Heart left ventricle (tissue), 16 donors: ENCODE measurements at regions not wholly inside any gene's neighbourhood (a gene's known extent, or its start where the extent isn't known, plus 50 kb on each side); places are given as distances from the start of the nearest gene placed in this dataset.

Experiments used
- ATAC-seq, 4 donors: fragments of 200-7000 bp; cut with Tn5 transposase; one replicate each; pipeline ENCODE4 v1.9.1; 2020 to 2022; ENCODE audit warnings: moderate library complexity in 4 of 4, mild to moderate bottlenecking in 3 of 4, moderate number of reproducible peaks in 1 of 4
- DNase-seq, 5 donors: peaks; one replicate each; pipeline ENCODE4 v3.0.0-alpha.2; 2020
- H3K27ac ChIP-seq, 12 donors: fragments of 200-600 bp; sonication (generic) in 4 of 12; one replicate each; pipeline versions ENCODE4 v1.5.0 to v1.8.0; 2016 to 2022; ENCODE audit warnings: mild to moderate bottlenecking in 2 of 12
- H3K27me3 ChIP-seq, 9 donors: fragments of 200-600 bp; sonication (generic) in 2 of 9; one replicate each; pipeline versions ENCODE4 v1.5.1 to v1.8.0; 2016 to 2022; ENCODE audit warnings: mild to moderate bottlenecking in 3 of 9
- H3K36me3 ChIP-seq, 9 donors: fragments of 200-600 bp; sonication (generic) in 2 of 9; one replicate each; pipeline versions ENCODE4 v1.5.0 to v1.8.0; 2018 to 2022; ENCODE audit warnings: mild to moderate bottlenecking in 2 of 9
- H3K4me1 ChIP-seq, 12 donors: fragments of 200-600 bp; sonication (generic) in 4 of 12; one replicate each; pipeline versions ENCODE4 v1.5.0 to v1.8.0; 2016 to 2022; ENCODE audit warnings: mild to moderate bottlenecking in 3 of 12
- H3K4me3 ChIP-seq, 12 donors: fragments of 200-600 bp; sonication (generic) in 4 of 12; one replicate each; pipeline versions ENCODE4 v1.5.0 to v1.8.0; 2017 to 2022; ENCODE audit warnings: mild to moderate bottlenecking in 9 of 12, moderate library complexity in 4 of 12
- H3K9me3 ChIP-seq, 12 donors: fragments of 200-600 bp; sonication (generic) in 4 of 12; one replicate each; pipeline versions ENCODE4 v1.5.0 to v1.8.0; 2016 to 2022; ENCODE audit warnings: mild to moderate bottlenecking in 1 of 12
- CTCF ChIP-seq, 12 donors: fragments of 200-600 bp; sonication (generic) in 4 of 12; IDR thresholded peaks; one replicate each; pipeline versions ENCODE4 v1.5.0 to v1.8.0; 2018 to 2022; ENCODE audit warnings: antibody characterized with exemption in 12 of 12, mild to moderate bottlenecking in 5 of 12
- POLR2A ChIP-seq, 2 donors: fragments of 450-650 bp; IDR thresholded peaks; one replicate each; pipeline ENCODE4 v1.6.1; 2017; ENCODE audit warnings: antibody characterized with exemption in 2 of 2, mild to moderate bottlenecking in 2 of 2, moderate library complexity in 2 of 2
- WGBS, 4 donors: extraction: QIAGEN DNeasy Blood & Tissue Kit in 2 of 4; methylation state at CpG; one replicate each; pipeline versions ENCODE4 v1.1.5 to v1.1.7; 2013 to 2018; 5-methylcytosine and 5-hydroxymethylcytosine counted together
- intact Hi-C, 10 donors: fragments of 100-400 bp; cut with DNase I; formaldehyde crosslinking; loops; one replicate each; pipeline versions ENCODE4 v1.11.1 to v1.14.2; 2022
- donor health status: ischemic (EF 13 %, LVEDD 7.1; RV severe dilation, severe dysfunction).
- donor health status: healthy with polysubstance abuse.
- donor health status: DM: no; HTN: yes; CAD: no.
- donor health status: DM: no; HTN: no; CAD: no.
- donor health status: ischemic (EF 25% LVEDD 6.9; RV normal size, moderate dysfunction).
- donor health status: ischemic (EF 25% LVEDD 5.7; RV mildly dilated, moderate dysfunction).
- donor health status: healthy.
- donor health status: DM: yes; HTN: yes; CAD: no.
- donor health status: ischemic (EF 35%, LVEDD 5.7; RV mildly dilated, moderate dysfunction).
- donor health status: nonischemic (EF 11% LVEDD 7.7; RV severe dilation, severe dysfunction).
- donor health status: DM: yes; HTN: yes; CAD: no.
- donor health status: PGD.
- donor health status: ischemic (EF 29% LVEDD 5.4; RV normal size, mild dysfunction).
- donor health status: nonischemic (EF 23%, LVEDD 6.1; RV moderate dilation, normal function).

DNA sequence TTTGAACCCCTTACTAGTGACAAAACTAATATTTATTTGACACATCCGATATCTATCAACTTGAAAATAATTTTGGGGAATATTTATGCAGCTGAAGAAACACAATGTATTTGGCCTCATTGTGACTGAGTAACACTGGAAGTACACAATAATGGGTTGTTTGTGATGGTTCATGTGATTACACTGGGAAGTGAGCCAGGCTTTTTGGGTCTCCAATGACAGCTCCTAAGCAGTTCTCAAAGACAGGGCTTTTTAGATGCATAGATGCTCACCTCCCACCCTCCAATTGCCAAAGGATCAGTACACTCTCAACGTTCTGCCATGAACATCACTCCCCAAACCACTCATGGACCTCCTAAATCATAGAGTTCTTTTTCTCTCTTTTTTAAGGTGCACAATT, 170.0 kb downstream of the SLC24A2 start:
- Histone ChIP-seq H3K9me3 (no peaks in the 10 kb centered on the region), H3K36me3 (no peaks in the 10 kb centered on the region), H3K4me1 (no peaks in the 10 kb centered on the region), H3K27ac (no peak overlapping the region), H3K27me3 (peaks cover 0 to 5% (median 0%) of the 10 kb centered on the region in 9 donors), H3K4me3 (no peak overlapping the region)
- intact Hi-C loops: no loop called here
- TF ChIP-seq CTCF (IDR thresholded peaks at IDR 0.05): no peak
- TF ChIP-seq POLR2A (IDR thresholded peaks at IDR 0.05): no peak
- DNase-seq: no peak
- no peak for ATAC-seq
- 46 to 76% (median 64%) methylated on average over 2 of the region's 2 CpGs for WGBS, 4 donors

- H3K27me3 ChIP-seq: peaks cover 0 to 5% (median 0%) of the 10 kb centered on the region in 9 donors
- H3K27ac ChIP-seq: no peak overlapping the region
- H3K4me1 ChIP-seq: no peaks in the 10 kb centered on the region
- H3K9me3 ChIP-seq: no peaks in the 10 kb centered on the region
- H3K4me3 ChIP-seq: no peak overlapping the region
- WGBS, 4 donors: 82 to 87% (median 85%) methylated on average over 6 of the region's 6 CpGs
- H3K36me3 ChIP-seq: no peaks in the 10 kb centered on the region
- ATAC-seq (no peak), DNase-seq (no peak)
- intact Hi-C loops: no loop called here
- TF ChIP-seq CTCF (IDR thresholded peaks at IDR 0.05) (no peak), POLR2A (IDR thresholded peaks at IDR 0.05) (no peak)
Measured at GRCh38 chr9:19615036-19615624, 173.7 kb downstream of the SLC24A2 start.

DNA sequence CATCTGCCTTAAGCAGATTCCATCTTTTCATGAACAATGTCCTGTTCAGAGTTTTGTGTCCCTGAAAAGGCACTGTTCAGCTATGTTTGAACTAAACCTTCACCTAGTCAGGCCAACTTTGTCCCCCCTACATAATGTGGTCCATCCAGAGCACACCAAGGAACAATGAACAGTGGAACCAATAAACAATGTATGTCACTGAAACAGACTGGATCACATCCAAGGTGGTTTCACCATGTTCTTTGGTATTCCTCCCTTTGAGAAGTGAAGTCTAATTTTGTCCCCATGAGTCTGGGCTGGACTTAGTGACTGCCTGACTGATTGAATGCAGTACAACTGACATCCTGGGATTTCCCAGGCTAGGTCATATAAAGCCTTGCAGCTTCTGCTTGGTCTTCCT, 174.5 kb downstream of the SLC24A2 start:
- Histone ChIP-seq H3K9me3 (no peaks in the 10 kb centered on the region), H3K27me3 (peaks cover 0 to 5% (median 0%) of the 10 kb centered on the region in 9 donors), H3K4me3 (no peak overlapping the region), H3K4me1 (no peaks in the 10 kb centered on the region), H3K27ac (no peak overlapping the region), H3K36me3 (no peaks in the 10 kb centered on the region)
- ATAC-seq (no peak), DNase-seq (no peak)
- intact Hi-C loops: no loop called here
- TF ChIP-seq CTCF (IDR thresholded peaks at IDR 0.05) (no peak), POLR2A (IDR thresholded peaks at IDR 0.05) (no peak)

DNA sequence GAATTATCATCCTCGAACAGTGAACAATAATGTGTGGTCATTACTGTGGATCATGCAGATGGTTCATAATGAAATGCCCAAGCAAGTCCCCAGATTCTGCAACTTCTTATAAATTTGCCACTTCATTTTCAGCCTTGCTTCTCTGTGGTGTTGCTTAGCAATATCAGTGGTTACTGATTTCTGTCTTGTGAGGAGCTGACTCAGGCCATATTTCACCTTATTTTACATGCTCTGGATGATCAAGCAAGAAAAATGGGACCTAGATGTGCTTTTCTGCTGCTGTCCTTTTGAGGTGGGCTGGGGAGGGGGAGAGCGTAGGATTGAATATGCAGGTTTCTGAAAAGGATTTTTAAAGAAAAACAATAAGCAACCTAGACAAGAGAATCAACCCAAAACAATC, 188.3 kb downstream of the SLC24A2 start:
- 74 to 85% (median 83%) methylated on average over 2 of the region's 2 CpGs for WGBS, 4 donors
- DNase-seq: no peak
- H3K27me3 ChIP-seq: no peaks in the 10 kb centered on the region
- no peaks in the 10 kb centered on the region for H3K36me3 ChIP-seq
- intact Hi-C loops: no loop called here
- no peaks in the 10 kb centered on the region for H3K9me3 ChIP-seq
- ATAC-seq: no peak
- TF ChIP-seq POLR2A (IDR thresholded peaks at IDR 0.05) (no peak), CTCF (IDR thresholded peaks at IDR 0.05) (no peak)
- no peak overlapping the region for H3K4me3 ChIP-seq
- no peaks in the 10 kb centered on the region for H3K4me1 ChIP-seq
- H3K27ac ChIP-seq: no peak overlapping the region
